ENCODE measurements at regions not wholly inside any gene's neighbourhood (a gene's known extent, or its start where the extent isn't known, plus 50 kb on each side); places are given as distances from the start of the nearest gene placed in this dataset.
"Not testable (repeated sequence)": the region's sequence is repeated elsewhere in the genome, so short reads cannot be mapped to it uniquely, and the experiment has no call there.

GRCh38 chr19:30804751-30805150 lies 432.6 kb downstream of the ZNF536 start:
- intact Hi-C loops (cut with DNase I), result no loop called here
- no peak overlapping the region for H3K27ac ChIP-seq
- H3K36me3 ChIP-seq, result no peaks in the 10 kb centered on the region
- no peaks in the 10 kb centered on the region for H3K27me3 ChIP-seq (replicated peaks; ENCODE audit: insufficient read depth)
- no peaks in the 10 kb centered on the region for H3K4me1 ChIP-seq (replicated peaks)
- no peaks in the 10 kb centered on the region for H3K9me3 ChIP-seq
- H3K4me3 ChIP-seq, result no peak overlapping the region
- no peak for TF ChIP-seq CTCF (IDR thresholded peaks at IDR 0.05)
- no peak for TF ChIP-seq POLR2A (IDR thresholded peaks at IDR 0.05)
- no peak for TF ChIP-seq POLR2AphosphoS5 (IDR thresholded peaks at IDR 0.05)
- 6% methylated on average over 5 of the region's 5 CpGs for WGBS
- no peak for DNase-seq (ENCODE audit: low spot score)

GRCh38 chr19:30804333-30804732 lies 432.1 kb downstream of the ZNF536 start:
- H3K27ac ChIP-seq; H3K4me3 ChIP-seq; H3K36me3 ChIP-seq; DNase-seq (ENCODE audit: low spot score); intact Hi-C loops (cut with DNase I); H3K4me1 ChIP-seq (replicated peaks); H3K27me3 ChIP-seq (replicated peaks; ENCODE audit: insufficient read depth); H3K9me3 ChIP-seq: not testable (repeated sequence)
- WGBS, result 50% methylated on average over 3 of the region's 3 CpGs

DNA sequence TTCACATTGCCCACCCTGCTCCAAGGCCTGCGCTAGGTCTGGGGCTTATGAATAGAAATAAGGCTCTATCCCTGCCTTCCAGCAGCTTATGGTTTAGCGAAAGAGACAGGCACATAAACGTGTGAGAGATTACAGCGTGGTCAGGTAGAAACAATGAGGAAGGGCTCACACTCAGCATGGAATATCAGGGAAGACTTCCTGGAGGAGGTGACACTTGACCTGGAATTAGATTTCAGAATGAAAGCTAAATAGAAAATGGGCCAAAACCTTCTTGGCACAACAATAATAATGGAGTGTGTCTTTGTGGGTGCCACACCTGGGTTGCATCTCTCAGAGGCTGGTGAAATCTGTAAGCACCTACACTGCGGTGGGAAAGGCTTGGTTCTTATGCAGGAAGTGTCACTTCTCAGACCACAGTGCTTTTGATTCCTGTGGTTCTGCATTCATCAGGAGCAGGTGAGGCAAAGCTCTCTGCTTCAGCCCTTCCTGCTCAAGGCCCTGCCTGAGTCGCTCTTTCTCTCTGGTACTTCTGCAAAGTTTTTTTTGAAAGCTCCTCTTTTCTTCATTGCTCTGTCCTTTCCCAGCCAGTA lies 430.3 kb downstream of the ZNF536 start:
- H3K9me3 ChIP-seq, result no peaks in the 10 kb centered on the region
- no peak overlapping the region for H3K4me3 ChIP-seq
- H3K4me1 ChIP-seq (replicated peaks), result no peaks in the 10 kb centered on the region
- DNase-seq (ENCODE audit: low spot score), result no peak
- H3K36me3 ChIP-seq, result no peaks in the 10 kb centered on the region
- intact Hi-C loops (cut with DNase I), result no loop called here
- WGBS, result 94% methylated on average over 6 of the region's 6 CpGs
- TF ChIP-seq CTCF (IDR thresholded peaks at IDR 0.05) (no peak), POLR2AphosphoS5 (IDR thresholded peaks at IDR 0.05) (no peak), POLR2A (IDR thresholded peaks at IDR 0.05) (no peak)
- no peak overlapping the region for H3K27ac ChIP-seq
- peaks cover 2% of the 10 kb centered on the region for H3K27me3 ChIP-seq (replicated peaks; ENCODE audit: insufficient read depth)

DNA sequence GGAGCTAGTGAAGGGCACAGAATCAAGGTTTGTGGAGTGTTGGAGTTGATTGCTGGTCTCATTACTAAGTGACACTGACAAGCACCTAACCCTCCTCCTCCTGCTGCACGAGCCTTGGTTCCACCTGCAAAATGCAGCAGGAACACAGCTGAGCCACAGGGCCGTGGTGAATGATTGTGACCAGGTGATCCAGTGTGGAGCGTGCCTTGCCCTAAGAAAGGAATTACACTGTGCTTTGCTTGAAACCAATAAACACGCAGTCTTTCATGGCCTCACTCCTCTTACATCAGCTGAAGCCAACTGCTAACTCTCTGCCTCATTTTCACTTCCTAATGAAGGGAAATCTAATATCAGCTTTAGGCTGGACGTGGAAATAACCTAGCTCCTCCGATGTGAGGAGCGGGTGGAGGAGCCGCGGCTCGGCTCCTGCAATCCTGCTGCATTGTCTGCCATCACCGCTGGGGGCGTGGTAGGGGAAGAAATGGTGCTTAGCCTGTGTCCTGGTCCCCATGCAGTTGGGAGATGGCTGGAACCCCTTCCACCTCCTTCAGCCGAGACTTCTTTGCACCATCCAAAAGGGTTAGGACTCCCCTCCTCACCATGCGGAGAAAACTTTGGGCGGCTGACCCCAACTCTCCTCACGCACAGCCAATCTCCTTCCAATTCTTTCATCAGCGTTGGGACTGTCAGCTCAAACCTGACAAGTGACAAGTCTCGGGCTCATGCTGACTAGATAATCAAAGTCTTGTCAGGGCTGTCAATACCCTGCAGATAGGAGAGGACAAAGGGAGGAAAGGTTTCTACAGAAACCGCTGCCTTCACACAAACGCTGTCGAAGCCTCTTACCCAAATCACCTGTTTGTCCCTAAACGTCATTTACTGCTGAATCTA lies 427.9 kb downstream of the ZNF536 start:
- DNase-seq (ENCODE audit: low spot score), result peak; percentile 12
- intact Hi-C loops (cut with DNase I), result no loop called here
- H3K27me3 ChIP-seq (replicated peaks; ENCODE audit: insufficient read depth), result peaks cover 2% of the 10 kb centered on the region
- 46% methylated on average over 22 of the region's 22 CpGs for WGBS
- no peaks in the 10 kb centered on the region for H3K9me3 ChIP-seq
- no peaks in the 10 kb centered on the region for H3K4me1 ChIP-seq (replicated peaks)
- no peak overlapping the region for H3K27ac ChIP-seq
- H3K36me3 ChIP-seq, result no peaks in the 10 kb centered on the region
- H3K4me3 ChIP-seq, result no peak overlapping the region
- TF ChIP-seq POLR2A (IDR thresholded peaks at IDR 0.05), result no peak
- TF ChIP-seq CTCF (IDR thresholded peaks at IDR 0.05), result peak in 2 of 4 experiments; percentile 38 to 60

DNA sequence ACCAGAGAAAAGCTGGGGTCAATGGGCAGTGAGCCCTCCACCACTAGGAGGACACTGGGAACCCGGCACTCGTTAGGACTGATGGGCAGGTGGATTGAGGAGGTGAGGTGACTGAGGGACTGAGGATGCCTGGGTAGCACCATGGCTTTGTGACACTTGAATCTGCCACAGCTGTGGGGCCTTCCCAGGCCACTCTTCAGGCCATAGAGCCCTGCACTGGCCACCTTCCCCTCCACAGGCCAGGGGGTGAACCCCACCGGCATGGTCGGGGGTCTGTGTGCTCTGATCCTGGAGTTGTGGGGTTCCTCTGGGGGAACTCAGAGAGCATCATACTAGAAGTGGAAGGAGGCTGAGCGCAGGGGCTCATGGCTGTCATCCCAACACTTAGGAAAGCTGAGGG lies 423.5 kb downstream of the ZNF536 start:
- TF ChIP-seq POLR2A (IDR thresholded peaks at IDR 0.05), result no peak
- TF ChIP-seq CTCF (IDR thresholded peaks at IDR 0.05), result no peak
- no peak for TF ChIP-seq POLR2AphosphoS5 (IDR thresholded peaks at IDR 0.05)
- no peak overlapping the region for H3K4me3 ChIP-seq
- no peaks in the 10 kb centered on the region for H3K36me3 ChIP-seq
- intact Hi-C loops (cut with DNase I), result no loop called here
- WGBS, result 95% methylated on average over 5 of the region's 5 CpGs
- no peak overlapping the region for H3K27ac ChIP-seq
- H3K9me3 ChIP-seq, result no peaks in the 10 kb centered on the region
- H3K4me1 ChIP-seq (replicated peaks), result no peaks in the 10 kb centered on the region
- H3K27me3 ChIP-seq (replicated peaks; ENCODE audit: insufficient read depth), result peaks cover 2% of the 10 kb centered on the region
- no peak for DNase-seq (ENCODE audit: low spot score)

Measured in prostate gland (tissue), 2 donors.